Astrocyte of the cerebellum (primary cell): ENCODE measurements at regions not wholly inside any gene's neighbourhood (a gene's known extent, or its start where the extent isn't known, plus 50 kb on each side); places are given as distances from the start of the nearest gene placed in this dataset.

Experiments used
- DNase-seq: peaks from one replicate; pipeline ENCODE4 v3.0.0-alpha.2; 2011; ENCODE audit warnings: low read depth
- H3K4me3 ChIP-seq: 2 replicates; pipeline ENCODE4 v1.5.1; 2011; ENCODE audit warnings: mild to moderate bottlenecking, low read depth, low read length, moderate library complexity
- in situ Hi-C: cut with HindIII; loops from 2 replicates; pipeline ENCODE4 v1.10.0; 2017; ENCODE audit warnings: low sequenced_read_pairs
- TF ChIP-seq, protein P1 (sequence below): IDR thresholded peaks from 2 replicates; pipeline ENCODE4 v1.5.1; 2012; ENCODE audit warnings: low read length, low read depth, moderate library complexity, mild to moderate bottlenecking; ENCODE audit errors: missing control alignments

DNA sequence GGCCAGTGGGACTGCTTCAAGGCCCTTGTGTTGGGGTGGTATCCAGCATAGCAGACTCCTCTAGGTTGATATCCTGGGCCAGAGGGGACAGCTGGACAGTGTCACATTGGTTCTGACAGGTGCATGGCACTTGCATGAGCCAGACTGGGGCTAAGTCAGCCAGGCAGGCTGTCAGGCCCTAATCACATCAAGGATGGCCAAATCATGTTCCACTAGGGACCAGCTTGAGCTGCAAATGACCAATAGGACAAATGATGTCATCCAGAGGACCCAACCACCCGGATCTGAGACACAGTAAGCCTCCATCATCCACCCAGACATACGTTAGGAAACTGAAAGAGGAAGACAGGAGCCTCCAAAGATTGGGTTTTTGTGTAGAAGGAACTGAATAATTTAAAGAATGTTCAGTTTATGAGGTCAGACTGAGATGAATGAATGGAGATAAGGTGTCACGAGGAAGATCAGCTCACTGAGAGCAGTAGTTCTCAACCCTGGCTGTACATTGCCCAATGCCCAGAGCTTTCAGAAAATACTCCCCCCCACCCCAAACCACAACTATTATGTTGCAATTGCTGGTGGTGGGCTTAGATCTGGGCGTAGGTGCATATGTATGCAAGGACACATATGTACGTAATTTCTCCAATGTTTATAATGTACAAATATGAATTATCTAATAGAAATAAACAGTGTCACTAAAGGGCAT lies 75.2 kb upstream of the INHBA start:
- no peak overlapping the region for H3K4me3 ChIP-seq
- DNase-seq = no peak
- in situ Hi-C loops = no loop called here
- TF ChIP-seq, protein P1, sequence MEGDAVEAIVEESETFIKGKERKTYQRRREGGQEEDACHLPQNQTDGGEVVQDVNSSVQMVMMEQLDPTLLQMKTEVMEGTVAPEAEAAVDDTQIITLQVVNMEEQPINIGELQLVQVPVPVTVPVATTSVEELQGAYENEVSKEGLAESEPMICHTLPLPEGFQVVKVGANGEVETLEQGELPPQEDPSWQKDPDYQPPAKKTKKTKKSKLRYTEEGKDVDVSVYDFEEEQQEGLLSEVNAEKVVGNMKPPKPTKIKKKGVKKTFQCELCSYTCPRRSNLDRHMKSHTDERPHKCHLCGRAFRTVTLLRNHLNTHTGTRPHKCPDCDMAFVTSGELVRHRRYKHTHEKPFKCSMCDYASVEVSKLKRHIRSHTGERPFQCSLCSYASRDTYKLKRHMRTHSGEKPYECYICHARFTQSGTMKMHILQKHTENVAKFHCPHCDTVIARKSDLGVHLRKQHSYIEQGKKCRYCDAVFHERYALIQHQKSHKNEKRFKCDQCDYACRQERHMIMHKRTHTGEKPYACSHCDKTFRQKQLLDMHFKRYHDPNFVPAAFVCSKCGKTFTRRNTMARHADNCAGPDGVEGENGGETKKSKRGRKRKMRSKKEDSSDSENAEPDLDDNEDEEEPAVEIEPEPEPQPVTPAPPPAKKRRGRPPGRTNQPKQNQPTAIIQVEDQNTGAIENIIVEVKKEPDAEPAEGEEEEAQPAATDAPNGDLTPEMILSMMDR = no peak

DNA sequence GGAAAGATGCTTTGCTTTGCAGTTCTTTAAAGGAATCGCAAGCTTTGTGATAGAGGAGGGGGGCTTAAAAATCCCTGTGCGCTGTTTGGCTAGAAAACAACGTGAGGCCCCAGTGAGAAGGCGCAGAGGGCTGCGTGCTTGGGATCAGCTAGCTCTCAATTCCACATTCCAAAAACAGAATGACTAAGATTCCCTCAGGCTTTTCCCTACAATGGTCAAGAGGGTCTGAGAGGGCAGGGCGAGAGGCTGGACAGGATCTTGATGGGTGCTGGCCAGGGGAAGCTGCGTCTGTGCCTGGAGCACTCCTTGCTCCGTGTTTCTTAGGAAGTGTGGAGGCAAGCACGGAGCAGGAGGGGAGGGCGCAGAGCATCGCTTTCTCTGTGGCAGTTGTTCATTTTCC lies 72.1 kb upstream of the INHBA start:
- no peak overlapping the region for H3K4me3 ChIP-seq
- DNase-seq = no peak
- in situ Hi-C loops = no loop called here
- TF ChIP-seq, protein P1 = no peak

DNA sequence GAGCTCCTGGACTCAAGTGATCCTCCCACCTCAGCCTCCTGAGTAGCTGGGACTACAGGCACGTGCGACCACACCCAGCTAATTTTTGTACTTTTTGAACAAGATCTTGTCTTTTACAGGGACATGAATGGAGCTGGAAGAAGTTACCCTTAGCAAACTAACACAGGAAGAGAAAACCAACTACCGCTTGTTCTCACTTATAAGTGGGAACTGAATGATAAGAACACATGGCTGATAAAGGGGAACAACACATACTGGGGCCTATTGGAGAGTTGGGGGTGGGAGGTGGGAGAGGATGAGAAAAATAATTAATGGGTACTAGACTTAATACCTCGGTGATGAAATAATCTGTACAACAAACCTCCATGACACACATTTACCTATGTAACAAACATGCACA lies 70.9 kb upstream of the INHBA start:
- in situ Hi-C loops = no loop called here
- DNase-seq = no peak
- H3K4me3 ChIP-seq = no peak overlapping the region
- TF ChIP-seq, protein P1 = no peak

DNA sequence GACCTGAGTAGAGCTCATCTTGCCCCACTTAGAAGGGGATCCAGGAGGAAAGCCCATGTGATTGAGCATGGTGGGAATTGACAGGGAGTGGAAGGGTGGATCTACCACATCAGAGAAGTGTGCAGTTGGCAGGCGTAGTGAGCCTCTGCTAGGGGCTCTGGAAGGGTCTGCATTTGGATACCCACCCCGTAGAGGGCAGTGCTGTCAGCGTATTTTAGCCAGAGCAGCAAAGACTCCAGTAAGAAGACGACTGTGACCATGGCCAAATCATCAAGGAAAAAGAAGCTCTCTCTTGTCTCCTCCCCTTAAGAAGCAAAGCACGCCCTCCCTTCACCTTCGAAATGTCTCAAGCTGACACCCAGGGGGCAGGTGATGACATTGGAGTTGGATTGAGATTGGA lies 68.8 kb upstream of the INHBA start:
- DNase-seq = no peak
- in situ Hi-C loops = no loop called here
- H3K4me3 ChIP-seq = no peak overlapping the region
- TF ChIP-seq, protein P1 = no peak

DNA sequence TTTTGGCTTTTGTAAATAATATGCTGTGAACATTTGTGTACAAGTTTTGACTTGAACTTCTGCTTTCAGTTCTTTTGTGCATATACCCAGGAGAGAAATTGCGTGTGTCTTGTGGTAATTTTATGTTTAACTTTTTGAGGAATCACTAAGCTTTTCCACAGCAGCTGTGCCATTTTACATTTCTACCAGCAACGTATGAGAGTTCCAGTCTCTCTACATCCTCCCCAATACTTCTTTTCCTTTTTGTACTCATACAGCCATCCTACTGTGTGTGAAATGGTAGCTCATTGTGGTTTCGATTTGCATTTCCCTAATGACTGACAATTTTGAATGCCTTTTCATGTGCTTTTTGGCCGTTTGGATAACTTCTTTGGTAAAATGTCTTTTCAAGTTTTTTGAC lies 66.3 kb upstream of the INHBA start:
- DNase-seq = no peak
- in situ Hi-C loops = no loop called here
- TF ChIP-seq, protein P1 = no peak
- H3K4me3 ChIP-seq = no peak overlapping the region

DNA sequence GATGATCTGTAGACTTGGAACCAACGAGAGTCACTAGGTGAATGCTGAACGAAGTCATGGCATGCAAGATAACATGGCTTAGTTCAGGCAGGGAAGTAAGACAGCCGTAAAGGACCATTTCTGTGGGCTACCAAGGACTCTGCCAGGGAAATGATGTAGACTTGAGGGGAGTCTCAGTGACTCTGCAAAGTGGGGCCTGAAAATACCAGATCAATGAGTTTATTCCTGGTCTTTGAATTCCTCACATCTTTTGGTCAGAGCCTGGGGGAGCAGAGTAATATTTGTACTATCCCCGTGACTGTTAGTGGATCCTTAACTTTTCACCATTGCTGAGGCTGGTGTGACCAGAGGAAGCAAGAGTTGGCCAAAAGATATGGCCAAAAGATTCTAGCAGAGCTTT lies 60.7 kb upstream of the INHBA start:
- no peak overlapping the region for H3K4me3 ChIP-seq
- TF ChIP-seq, protein P1 = no peak
- in situ Hi-C loops = no loop called here
- DNase-seq = no peak
